ENCODE measurements at regions not wholly inside any gene's neighbourhood (a gene's known extent, or its start where the extent isn't known, plus 50 kb on each side); places are given as distances from the start of the nearest gene placed in this dataset.

- no peak for DNase-seq (ENCODE audit: low spot score)
Observed at GRCh38 chr15:31245135-31245689, 81.4 kb upstream of the KLF13 start.

DNA sequence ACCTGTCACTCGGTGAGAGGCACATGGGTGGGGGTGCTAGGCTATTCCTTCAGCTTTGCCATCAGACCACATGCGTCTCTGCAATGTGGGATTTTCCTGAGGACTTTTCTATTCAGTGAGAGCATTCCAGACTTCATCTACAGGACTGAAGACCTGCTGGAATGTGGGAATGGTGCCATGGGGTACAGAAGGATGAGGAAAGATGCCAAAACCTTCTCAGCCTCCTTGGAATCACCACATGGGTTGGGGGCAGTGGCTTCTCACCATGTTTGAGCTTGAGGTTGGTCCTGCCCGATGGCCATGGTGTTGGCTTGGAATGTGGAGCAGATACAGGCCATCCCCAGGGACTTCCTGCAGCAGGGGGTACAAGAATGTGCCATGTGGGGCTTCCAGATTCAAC lies 80.9 kb upstream of the KLF13 start:
- DNase-seq (ENCODE audit: low spot score): no peak

DNA sequence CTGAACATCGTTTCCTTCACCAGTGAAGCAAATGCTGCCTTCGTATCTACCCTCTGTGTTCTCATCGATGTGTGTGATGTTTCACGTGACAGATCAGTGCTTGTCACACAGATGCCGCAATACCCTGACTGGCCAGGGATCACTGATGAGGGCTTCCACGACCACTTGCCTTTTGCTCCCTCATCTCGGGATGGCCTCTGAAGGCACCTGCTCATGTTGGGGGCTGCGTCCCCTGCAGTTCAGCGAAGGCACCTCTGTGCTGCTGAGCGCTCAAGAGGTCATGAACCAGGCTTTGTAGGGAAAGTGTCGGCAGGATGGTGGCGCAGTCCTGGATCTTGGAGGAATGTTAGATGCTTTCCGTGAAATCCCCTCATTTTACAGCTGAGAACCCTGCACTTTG lies 79.2 kb upstream of the KLF13 start:
- DNase-seq (ENCODE audit: low spot score): no peak

DNA sequence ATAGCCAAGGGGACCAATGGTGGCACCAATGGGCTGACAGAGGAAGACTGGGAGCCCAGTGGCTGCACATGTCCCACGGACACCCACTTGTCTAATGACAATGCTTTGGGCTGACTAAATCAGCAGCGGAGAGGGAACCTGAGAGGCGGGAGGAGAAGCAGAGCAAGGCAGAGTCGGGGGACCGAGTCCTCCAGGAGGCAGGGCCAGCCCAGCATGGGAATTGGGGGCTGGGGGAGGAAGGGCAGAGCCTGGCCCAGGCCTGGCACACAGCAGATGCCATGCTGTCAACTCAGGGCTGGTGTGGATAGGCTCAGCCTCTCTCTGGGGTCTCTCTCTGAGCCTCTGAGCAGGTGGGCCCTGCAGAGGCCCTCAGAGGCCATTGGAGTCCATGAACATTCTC lies 78.4 kb upstream of the KLF13 start:
- DNase-seq (ENCODE audit: low spot score): no peak

DNA sequence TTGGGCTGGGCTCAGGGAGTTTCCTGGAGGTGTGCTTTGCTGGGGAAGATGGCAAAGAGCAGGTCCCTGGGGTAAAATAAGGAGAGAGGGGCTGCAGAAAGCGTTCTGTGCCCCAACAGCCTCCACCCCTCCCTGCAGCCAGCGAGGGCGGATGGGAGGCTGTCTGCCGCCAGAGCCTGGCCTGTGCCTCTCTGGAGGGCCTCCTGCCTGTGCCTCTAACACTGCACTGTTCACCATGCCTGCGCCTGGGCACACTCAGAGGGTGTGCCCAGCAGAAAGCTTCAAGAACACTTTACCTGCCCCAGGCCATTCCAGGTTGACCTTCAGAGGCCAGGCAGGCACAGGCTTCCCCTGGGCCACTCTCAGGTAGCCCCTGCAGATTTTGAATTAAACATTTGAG lies 77.7 kb upstream of the KLF13 start:
- no peak for DNase-seq (ENCODE audit: low spot score)

- no peak for DNase-seq (ENCODE audit: low spot score)
Observed at GRCh38 chr15:31250033-31250432, 76.6 kb upstream of the KLF13 start.

DNA sequence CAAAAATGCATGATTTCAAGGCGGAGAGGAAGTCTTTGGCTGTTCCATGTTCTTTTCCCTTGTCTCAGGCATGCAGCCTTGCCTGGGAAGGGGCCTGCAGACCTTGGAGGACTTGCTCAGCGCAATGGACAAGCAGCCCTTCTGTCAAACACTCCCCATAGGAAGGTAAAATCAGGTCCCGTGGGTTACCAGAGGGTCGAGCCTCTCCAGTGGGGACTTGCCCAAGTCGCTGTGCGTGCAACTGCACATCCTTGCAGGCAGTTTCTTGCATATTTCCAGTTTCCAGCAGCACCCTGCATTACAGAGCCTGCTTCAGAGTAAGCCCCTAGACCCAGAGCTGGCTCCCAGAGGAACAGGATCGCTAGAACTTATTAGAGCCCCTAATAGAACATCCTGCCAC lies 75.5 kb upstream of the KLF13 start:
- no peak for DNase-seq (ENCODE audit: low spot score)

DNA sequence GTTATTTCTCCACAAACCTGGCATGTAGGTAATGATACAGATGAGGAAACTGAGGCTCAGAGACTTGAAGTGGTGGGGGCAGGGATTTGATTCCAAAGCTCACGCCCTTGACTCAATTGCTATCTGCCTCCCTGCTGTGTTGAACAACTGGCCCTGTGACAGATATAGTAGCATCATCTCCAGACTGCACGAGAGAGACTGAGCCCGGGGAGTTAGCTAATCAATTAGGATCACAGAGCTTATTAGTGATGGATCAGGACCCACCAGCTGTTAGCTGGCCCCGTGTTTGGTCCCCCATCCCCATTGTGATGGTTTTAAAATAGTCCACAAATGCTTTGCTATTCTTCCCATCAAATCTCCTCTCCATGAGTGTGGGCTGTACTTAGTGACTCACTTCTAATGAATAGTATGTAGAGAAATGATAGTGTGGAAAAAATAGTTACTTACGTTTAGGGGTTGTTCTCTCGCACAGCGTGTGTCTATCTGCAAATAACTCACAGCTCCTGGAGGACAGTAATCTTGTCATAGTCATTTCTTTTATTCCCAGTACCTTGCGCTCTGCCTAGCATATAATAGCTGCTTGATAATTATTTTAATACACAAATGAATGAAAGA lies 74.4 kb upstream of the KLF13 start:
- DNase-seq (ENCODE audit: low spot score): no peak

GRCh38 chr15:31254431-31255175 lies 72.0 kb upstream of the KLF13 start:
- DNase-seq (ENCODE audit: low spot score): no peak

DNA sequence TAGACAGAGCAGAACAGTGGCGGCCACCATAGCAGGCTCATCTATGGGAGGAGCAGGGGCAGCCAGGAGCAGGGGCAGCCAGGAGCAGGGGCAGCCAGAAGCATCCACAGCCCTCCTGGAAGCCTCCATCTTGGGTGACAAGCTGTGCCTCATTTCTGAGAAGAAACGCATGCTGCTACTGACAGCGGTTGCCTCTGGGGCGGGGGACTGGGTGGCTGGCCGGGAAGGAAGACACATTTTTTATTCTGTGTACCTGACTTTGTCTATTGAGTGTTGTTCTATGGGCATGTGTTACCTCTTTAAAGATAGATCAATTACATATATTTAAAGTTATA lies 71.5 kb upstream of the KLF13 start:
- DNase-seq (ENCODE audit: low spot score): no peak

GRCh38 chr15:31255732-31256377 lies 70.8 kb upstream of the KLF13 start:
- no peak for DNase-seq (ENCODE audit: low spot score)

GRCh38 chr15:31256378-31257265 lies 70.0 kb upstream of the KLF13 start:
- DNase-seq (ENCODE audit: low spot score): no peak

GRCh38 chr15:31257286-31257685 lies 69.3 kb upstream of the KLF13 start:
- no peak for DNase-seq (ENCODE audit: low spot score)

- no peak for DNase-seq (ENCODE audit: low spot score)
Observed at GRCh38 chr15:31258260-31258659, 68.4 kb upstream of the KLF13 start.

GRCh38 chr15:31259562-31260252 lies 66.9 kb upstream of the KLF13 start:
- no peak for DNase-seq (ENCODE audit: low spot score)

DNA sequence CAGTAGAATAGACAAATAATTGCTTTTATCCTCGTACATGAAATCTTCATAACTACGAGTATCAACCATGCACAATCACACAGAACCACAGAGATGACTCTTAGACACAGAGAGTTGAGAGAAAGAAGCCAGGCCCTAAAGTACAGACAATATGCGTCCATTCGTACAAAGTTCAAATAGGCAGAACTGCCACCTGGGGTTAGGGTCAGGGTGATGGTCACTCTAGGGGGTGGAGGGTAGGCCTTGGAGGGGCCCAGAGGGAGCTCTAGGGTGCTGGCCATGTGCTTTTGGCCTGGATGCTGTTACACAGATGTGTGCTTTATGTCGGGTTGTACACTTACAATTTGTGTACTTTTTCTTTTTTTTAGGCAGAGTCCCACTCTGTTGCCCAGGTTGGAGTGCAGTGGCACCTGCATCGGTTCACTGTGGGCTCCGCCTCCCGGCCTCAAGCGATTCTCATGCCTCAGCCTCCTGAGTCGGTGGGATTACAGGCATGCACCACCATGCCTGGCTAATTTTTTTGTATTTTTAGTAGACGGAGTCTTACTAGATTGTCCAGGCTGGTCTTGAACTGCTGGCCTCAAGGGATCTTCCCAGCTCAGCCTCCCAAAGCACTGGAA lies 65.9 kb upstream of the KLF13 start:
- DNase-seq (ENCODE audit: low spot score): no peak

DNA sequence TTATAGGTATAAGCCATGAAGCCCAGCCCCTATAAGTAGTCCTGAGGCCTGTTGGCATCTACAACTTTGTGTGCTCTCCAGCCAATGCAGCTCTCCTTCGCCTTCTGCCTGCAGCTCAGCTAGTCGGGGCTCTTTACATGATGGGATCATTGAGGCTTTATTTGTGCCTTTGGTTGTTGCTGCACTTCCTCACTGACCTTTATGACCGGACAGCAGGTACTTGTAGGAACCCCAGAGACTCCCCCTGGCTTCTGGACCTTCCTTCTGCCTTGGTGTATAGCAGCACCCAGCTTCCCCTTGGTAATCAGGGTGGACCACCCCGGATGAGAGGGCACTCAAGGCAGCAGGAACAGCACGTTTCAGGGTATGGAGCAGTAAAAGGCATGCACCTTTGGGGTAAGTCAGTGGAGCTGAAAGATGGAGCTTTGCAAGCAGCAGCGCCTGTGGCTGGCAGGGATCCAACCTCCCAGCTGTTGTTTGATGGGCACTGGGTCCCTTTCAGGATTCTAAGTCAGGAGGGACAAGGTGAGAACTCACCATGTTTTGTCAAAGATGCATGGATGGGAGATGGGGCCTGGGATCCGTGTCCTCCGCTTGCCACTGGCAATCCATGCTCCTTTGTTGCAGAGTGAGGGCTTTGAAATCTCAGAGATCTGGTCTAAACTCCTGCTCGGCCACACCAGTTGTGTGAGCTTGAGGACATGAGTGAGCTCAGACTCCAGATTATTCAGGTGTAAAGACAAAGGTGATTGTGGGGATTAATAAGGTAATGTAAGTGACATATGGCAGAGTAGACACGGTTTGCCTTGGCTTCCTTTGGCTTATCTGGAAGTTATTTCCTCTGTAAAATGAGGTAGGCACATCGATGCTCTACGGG lies 65.1 kb upstream of the KLF13 start:
- no peak for DNase-seq (ENCODE audit: low spot score)

DNA sequence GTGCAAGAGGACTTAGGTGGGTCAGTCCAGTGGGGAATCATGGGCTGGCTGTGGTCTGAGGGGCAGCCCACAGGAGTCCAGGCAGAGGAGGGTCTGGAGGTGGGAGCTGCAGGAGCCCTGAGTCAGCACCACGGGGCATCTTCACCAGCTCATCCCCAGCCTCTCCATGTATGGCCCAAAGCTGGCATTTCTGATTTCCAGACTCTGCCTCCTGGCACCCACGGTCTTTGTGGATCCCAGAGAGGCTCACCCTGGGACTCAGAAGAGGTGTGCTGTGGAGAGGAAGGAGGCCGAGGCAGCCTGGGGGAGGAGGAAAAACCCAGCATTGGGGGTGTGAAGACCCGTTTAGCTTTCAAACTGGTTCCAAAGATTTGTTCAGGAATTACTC lies 64.5 kb upstream of the KLF13 start:
- no peak for DNase-seq (ENCODE audit: low spot score)

DNA sequence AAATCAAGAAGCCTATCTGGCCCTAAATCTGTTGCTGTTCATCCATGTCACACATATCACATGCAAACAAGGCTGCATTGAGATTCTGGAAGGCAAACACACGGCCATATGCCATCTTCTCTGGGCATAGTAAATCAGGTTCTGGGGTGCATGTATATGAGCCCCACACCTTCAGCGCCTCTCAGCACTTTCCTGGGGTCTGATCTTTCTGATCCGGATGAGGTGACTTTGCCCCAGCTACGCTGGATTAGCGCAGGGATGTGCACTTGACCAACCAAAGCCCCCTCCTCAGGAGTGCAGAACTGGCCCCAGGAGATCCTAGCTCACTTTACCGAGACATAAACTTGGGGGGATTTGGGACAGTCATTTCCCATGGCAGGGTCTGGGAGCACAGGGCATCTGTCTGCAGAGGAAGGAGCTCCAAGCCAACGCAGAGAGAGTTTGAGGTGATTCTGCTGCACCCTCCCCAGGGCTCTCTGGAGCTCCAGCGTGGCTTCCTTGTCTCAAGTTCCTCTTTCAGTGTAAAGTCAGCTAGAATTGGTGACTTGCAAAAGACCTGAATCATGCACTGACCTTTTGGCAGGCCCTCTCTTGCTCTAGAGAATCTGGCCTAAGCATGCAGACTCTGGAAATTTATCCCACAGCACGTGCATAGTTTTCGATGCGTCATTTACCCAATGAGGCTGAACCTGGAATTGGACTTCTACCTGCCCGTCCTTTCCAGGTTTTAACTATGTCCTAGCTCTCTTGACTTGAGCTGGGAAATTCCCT lies 63.5 kb upstream of the KLF13 start:
- DNase-seq (ENCODE audit: low spot score): no peak

Data from COLO829 (cell line).